Kidney (tissue), 13 donors: ENCODE measurements at regions not wholly inside any gene's neighbourhood (a gene's known extent, or its start where the extent isn't known, plus 50 kb on each side); places are given as distances from the start of the nearest gene placed in this dataset.

Experiments used
- DNase-seq, 5 donors: peaks; one replicate each; pipeline ENCODE4 v3.0.0-alpha.2; 2013 to 2020
- FAIRE-seq: peaks from 2 replicates; lab custom pipeline; 2012; peaks lifted over from hg19 to GRCh38; lab: Jason Lieb, UNC
- H3K27ac ChIP-seq, 2 donors: one replicate each; pipeline ENCODE4 v1.7.0; 2013; ENCODE audit warnings: low read depth in 2 of 2, low read length in 2 of 2, inconsistent platforms in 1 of 2
- H3K27me3 ChIP-seq: one replicate; pipeline ENCODE4 v1.7.1; 2013; ENCODE audit warnings: low read length, inconsistent platforms; ENCODE audit not compliant: control insufficient read depth, insufficient read depth
- H3K36me3 ChIP-seq, 3 donors: one replicate each; pipeline versions ENCODE4 v1.7.0 to v1.7.1; 2013; ENCODE audit warnings: low read length in 3 of 3, control low read depth in 1 of 3, inconsistent platforms in 1 of 3; ENCODE audit not compliant: insufficient read depth in 3 of 3, control insufficient read depth in 2 of 3
- H3K4me1 ChIP-seq, 3 donors: one replicate each; pipeline versions ENCODE4 v1.7.0 to v1.7.1; 2013; ENCODE audit warnings: low read length in 3 of 3, inconsistent platforms in 1 of 3, low read depth in 1 of 3; ENCODE audit not compliant: control insufficient read depth in 2 of 3, insufficient read depth in 2 of 3
- H3K4me3 ChIP-seq, 3 donors: one replicate each; pipeline versions ENCODE4 v1.7.0 to v1.8.1; 2013; ENCODE audit warnings: low read length in 3 of 3, control low read depth in 1 of 3, inconsistent platforms in 1 of 3
- H3K9ac ChIP-seq, 3 donors: one replicate each; pipeline versions ENCODE4 v1.7.0 to v1.7.1; 2013; ENCODE audit warnings: low read length in 3 of 3, control low read depth in 1 of 3, inconsistent platforms in 1 of 3
- H3K9me3 ChIP-seq, 3 donors: one replicate each; pipeline versions ENCODE4 v1.7.0 to v1.7.1; 2013; ENCODE audit warnings: low read length in 3 of 3, control low read depth in 1 of 3, inconsistent platforms in 1 of 3; ENCODE audit not compliant: control insufficient read depth in 2 of 3, insufficient read depth in 1 of 3
- CTCF ChIP-seq: IDR thresholded peaks from 3 replicates; pipeline ENCODE4 v1.5.1; 2012; ENCODE audit warnings: mild to moderate bottlenecking, moderate library complexity, borderline replicate concordance; ENCODE audit not compliant: insufficient read depth; ENCODE audit errors: extremely low read depth
- intact Hi-C: fragments of 100-400 bp; cut with DNase I; formaldehyde crosslinking; loops from one replicate; pipeline ENCODE4 v1.11.1; 2022
- donor health status: control.
- donor health status: control.
- donor health status: control.
- donor health status: control.
- donor health status: control.
- donor health status: DM: yes; HTN: yes; CAD: no.
- donor health status: Normal renal cell carcinoma (clear cell type).

- H3K9ac ChIP-seq, result no peak overlapping the region
- no peak for TF ChIP-seq CTCF
- intact Hi-C loops, result no loop called here
- H3K4me3 ChIP-seq, result no peak overlapping the region
- peaks cover 0 to 6% (median 0%) of the 10 kb centered on the region in 3 donors for H3K4me1 ChIP-seq
- DNase-seq (no peak), FAIRE-seq (no peak)
- no peaks in the 10 kb centered on the region for H3K9me3 ChIP-seq
- H3K36me3 ChIP-seq, result no peaks in the 10 kb centered on the region
- no peak overlapping the region for H3K27ac ChIP-seq
- H3K27me3 ChIP-seq, result no peaks in the 10 kb centered on the region
Measured at GRCh38 chr6:14361956-14362587, 244.5 kb downstream of the CD83 start.

- intact Hi-C loops, result no loop called here
- TF ChIP-seq CTCF, result no peak
- peaks cover 0 to 6% (median 0%) of the 10 kb centered on the region in 3 donors for H3K4me1 ChIP-seq
- no peak overlapping the region for H3K4me3 ChIP-seq
- H3K27ac ChIP-seq, result no peak overlapping the region
- H3K36me3 ChIP-seq, result no peaks in the 10 kb centered on the region
- no peaks in the 10 kb centered on the region for H3K27me3 ChIP-seq
- FAIRE-seq (no peak), DNase-seq (no peak)
- H3K9ac ChIP-seq, result no peak overlapping the region
- no peaks in the 10 kb centered on the region for H3K9me3 ChIP-seq
Measured at GRCh38 chr6:14364370-14364769, 246.8 kb downstream of the CD83 start.

- H3K4me1 ChIP-seq, result peaks cover 0 to 6% (median 0%) of the 10 kb centered on the region in 3 donors
- DNase-seq (no peak), FAIRE-seq (no peak)
- H3K27ac ChIP-seq, result no peak overlapping the region
- no peak overlapping the region for H3K9ac ChIP-seq
- intact Hi-C loops, result no loop called here
- no peak for TF ChIP-seq CTCF
- no peak overlapping the region for H3K4me3 ChIP-seq
- H3K36me3 ChIP-seq, result no peaks in the 10 kb centered on the region
- no peaks in the 10 kb centered on the region for H3K9me3 ChIP-seq
- no peaks in the 10 kb centered on the region for H3K27me3 ChIP-seq
Measured at GRCh38 chr6:14365393-14365792, 247.8 kb downstream of the CD83 start.

- DNase-seq, result no peak
- Histone ChIP-seq H3K4me3 (no peak overlapping the region), H3K9ac (no peak overlapping the region), H3K27ac (no peak overlapping the region), H3K9me3 (no peaks in the 10 kb centered on the region), H3K36me3 (no peaks in the 10 kb centered on the region), H3K27me3 (no peaks in the 10 kb centered on the region), H3K4me1 (peaks cover 0 to 6% (median 0%) of the 10 kb centered on the region in 3 donors)
- no peak for FAIRE-seq
- intact Hi-C loops, result no loop called here
- no peak for TF ChIP-seq CTCF
Measured at GRCh38 chr6:14366315-14366714, 248.7 kb downstream of the CD83 start.
